ENCODE measurements at regions not wholly inside any gene's neighbourhood (a gene's known extent, or its start where the extent isn't known, plus 50 kb on each side); places are given as distances from the start of the nearest gene placed in this dataset.

DNA sequence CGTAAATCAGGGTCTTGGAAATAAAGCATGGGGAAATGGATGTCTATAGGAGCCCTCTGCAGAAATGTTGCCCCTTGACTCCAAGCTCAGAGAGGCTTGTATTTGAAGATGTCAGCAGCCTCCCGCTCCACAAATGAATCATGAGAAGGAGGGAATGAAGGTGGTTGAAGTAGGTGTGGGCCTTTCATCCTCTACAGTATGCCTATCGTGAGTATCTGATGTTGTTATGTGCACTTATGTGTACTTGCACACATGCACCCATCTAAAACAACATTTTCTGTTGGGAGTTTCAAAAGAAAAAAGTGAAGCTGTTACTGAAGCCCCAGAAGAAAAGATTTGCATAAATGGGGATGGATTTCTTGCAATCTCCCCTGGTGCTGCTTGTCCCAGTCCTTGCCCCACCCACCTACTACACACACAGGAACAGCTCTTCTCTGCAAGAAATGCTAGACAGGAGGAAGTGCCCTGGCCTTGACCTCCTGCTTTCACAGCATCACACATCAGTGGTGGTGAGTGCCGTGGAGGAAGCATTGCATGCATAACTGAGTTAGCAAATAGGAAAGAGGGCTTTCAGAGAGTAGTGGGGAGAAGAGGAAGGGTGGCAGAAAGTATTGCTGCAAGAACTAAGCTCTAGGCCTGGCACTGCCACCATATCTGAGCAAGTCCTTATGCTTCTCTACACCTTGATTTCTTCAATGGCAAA lies 156.1 kb downstream of the SNX18 start:
- TF ChIP-seq, protein P1, sequence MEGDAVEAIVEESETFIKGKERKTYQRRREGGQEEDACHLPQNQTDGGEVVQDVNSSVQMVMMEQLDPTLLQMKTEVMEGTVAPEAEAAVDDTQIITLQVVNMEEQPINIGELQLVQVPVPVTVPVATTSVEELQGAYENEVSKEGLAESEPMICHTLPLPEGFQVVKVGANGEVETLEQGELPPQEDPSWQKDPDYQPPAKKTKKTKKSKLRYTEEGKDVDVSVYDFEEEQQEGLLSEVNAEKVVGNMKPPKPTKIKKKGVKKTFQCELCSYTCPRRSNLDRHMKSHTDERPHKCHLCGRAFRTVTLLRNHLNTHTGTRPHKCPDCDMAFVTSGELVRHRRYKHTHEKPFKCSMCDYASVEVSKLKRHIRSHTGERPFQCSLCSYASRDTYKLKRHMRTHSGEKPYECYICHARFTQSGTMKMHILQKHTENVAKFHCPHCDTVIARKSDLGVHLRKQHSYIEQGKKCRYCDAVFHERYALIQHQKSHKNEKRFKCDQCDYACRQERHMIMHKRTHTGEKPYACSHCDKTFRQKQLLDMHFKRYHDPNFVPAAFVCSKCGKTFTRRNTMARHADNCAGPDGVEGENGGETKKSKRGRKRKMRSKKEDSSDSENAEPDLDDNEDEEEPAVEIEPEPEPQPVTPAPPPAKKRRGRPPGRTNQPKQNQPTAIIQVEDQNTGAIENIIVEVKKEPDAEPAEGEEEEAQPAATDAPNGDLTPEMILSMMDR (IDR thresholded peaks at IDR 0.05), result no peak
- TF ChIP-seq POLR2A (IDR thresholded peaks at IDR 0.05), result no peak

All from Peyer's patch (tissue), 4 donors.